Gastrocnemius medialis (tissue), 4 donors: ENCODE measurements at regions not wholly inside any gene's neighbourhood (a gene's known extent, or its start where the extent isn't known, plus 50 kb on each side); places are given as distances from the start of the nearest gene placed in this dataset.

Source experiments
- POLR2A ChIP-seq, 2 donors: fragments of 450-650 bp; IDR thresholded peaks; one replicate each; pipeline ENCODE4 v1.6.1; 2017; ENCODE audit warnings: antibody characterized with exemption in 2 of 2, mild to moderate bottlenecking in 2 of 2, moderate library complexity in 2 of 2
- TF ChIP-seq, protein P1 (sequence below), 5 experiments: fragments of 450-650 bp in 3 of 5; fragments of 200-600 bp in 2 of 5; sonication (generic) in 2 of 5; IDR thresholded peaks in 4 of 5; conservative IDR thresholded peaks in 1 of 5; 1 replicate in 4 of 5; 2 replicates in 1 of 5; pipeline ENCODE4 v1.5.1; 2016 to 2019; ENCODE audit warnings: antibody characterized with exemption in 5 of 5, mild to moderate bottlenecking in 3 of 5, moderate library complexity in 3 of 5

- TF ChIP-seq, protein P1, sequence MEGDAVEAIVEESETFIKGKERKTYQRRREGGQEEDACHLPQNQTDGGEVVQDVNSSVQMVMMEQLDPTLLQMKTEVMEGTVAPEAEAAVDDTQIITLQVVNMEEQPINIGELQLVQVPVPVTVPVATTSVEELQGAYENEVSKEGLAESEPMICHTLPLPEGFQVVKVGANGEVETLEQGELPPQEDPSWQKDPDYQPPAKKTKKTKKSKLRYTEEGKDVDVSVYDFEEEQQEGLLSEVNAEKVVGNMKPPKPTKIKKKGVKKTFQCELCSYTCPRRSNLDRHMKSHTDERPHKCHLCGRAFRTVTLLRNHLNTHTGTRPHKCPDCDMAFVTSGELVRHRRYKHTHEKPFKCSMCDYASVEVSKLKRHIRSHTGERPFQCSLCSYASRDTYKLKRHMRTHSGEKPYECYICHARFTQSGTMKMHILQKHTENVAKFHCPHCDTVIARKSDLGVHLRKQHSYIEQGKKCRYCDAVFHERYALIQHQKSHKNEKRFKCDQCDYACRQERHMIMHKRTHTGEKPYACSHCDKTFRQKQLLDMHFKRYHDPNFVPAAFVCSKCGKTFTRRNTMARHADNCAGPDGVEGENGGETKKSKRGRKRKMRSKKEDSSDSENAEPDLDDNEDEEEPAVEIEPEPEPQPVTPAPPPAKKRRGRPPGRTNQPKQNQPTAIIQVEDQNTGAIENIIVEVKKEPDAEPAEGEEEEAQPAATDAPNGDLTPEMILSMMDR (IDR thresholded peaks at IDR 0.05 in 4 of 5, conservative IDR thresholded peaks at IDR 0.05 in 1 of 5), result no peak
- no peak for TF ChIP-seq POLR2A (IDR thresholded peaks at IDR 0.05)
These were observed 73.4 kb downstream of the NPAP1 start for GRCh38 chr15:24748812-24749439.
